GM12892 (cell line): ENCODE measurements at regions not wholly inside any gene's neighbourhood (a gene's known extent, or its start where the extent isn't known, plus 50 kb on each side); places are given as distances from the start of the nearest gene placed in this dataset.

Experiments used
- DNase-seq: peaks from one replicate; pipeline ENCODE4 v3.0.0; 2011; ENCODE audit not compliant: insufficient read length
- FAIRE-seq: peaks from 2 replicates; lab custom pipeline; 2011; peaks lifted over from hg19 to GRCh38; lab: Jason Lieb, UNC
- POLR2A ChIP-seq: IDR thresholded peaks from 2 replicates; pipeline ENCODE4 v1.6.1; 2011; ENCODE audit warnings: low read depth, low read length, control low read depth
- POLR2AphosphoS5 ChIP-seq: IDR thresholded peaks from 2 replicates; pipeline ENCODE4 v1.6.1; 2011; ENCODE audit warnings: low read depth, low read length, control low read depth
- TAF1 ChIP-seq: IDR thresholded peaks from 2 replicates; pipeline ENCODE4 v1.6.1; 2011; ENCODE audit warnings: low read depth, mild to moderate bottlenecking, control low read depth, low read length, borderline replicate concordance

DNA sequence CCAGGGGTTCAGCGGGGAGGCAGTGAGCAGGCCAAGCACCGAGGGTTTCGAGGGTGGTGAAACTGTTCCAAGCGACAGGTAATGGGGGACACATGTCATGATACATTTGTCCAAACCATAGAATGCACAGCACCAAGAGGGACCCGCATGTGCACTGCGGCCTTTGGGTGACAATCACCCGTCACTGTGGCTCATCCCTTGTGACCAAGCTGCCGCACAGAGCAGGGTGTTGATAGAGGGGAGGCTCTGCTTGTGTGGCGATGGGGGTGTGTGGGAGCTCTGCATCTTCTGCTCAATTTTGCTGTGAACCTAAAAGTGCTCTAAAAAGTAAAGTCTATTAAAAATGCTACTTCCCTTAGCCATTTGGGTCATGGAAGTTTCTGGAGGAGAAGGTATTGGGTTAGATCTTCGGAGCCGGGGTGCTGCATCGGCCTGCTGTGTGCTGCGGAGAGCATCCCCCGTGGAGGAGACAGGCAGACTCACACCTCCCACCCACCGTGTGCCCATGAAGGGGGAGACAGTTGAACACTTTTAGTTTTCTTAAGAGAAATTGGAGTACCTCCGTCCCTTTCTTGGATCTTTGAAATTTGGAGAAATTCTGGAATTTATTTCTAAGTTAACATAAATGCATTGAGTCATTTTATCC is 280.4 kb upstream of the IRX2 start:
- no peak for DNase-seq
- FAIRE-seq: no peak
- TF ChIP-seq POLR2A (no peak), TAF1 (no peak), POLR2AphosphoS5 (no peak)

DNA sequence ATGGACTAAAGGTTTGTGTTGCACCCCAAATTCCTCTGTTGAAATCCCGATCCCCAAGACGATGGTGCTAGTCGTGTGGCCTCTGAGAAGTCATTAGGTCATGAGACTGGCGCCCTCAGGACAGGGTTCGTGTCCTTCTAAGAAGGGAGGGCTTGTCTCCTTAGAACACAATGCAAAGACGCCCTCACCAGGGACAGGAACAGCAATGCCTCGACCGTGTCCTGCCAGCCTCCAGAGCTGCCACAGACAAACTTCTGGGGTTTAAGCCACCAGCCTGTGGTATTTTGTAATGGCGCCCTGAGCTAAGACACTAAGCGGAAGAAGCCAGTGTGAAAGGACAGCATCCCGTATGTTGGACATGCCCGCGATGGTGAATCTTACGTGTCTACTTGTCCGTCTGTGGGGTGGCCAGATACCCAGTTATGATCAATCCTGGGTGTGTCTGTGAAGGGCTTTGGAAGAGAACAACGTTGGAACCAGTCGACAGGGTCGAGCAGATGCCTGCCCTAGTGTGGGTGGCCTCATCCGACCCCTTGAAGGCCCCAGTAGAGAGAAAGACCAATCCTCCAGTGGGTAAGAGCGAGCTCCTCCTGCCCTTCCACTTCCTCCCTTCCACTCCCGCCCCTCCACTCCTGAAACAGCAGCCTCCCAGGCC is 279.2 kb upstream of the IRX2 start:
- TF ChIP-seq TAF1 (no peak), POLR2AphosphoS5 (no peak), POLR2A (no peak)
- no peak for FAIRE-seq
- DNase-seq: no peak

DNA sequence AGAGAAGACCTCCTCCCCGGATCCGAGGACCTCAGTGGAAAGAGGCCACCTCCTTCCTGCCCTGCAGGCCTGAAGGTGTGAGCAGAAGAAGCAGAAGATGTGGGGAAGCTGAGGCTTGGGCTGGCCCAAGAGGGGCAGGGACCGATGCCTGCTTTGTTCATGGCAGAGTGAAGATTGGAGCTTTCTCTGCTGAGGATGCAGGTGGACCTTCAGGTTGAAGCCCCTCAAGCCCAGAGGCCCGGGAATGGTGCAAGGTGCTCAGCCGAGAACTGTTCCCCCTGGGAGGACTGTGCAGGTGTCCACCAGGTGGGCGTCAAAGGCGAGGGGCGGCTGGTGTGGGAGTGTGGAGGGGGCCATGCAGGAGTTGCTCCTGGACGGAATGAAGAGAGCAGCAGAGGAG is 277.9 kb upstream of the IRX2 start:
- FAIRE-seq: no peak
- TF ChIP-seq POLR2A: no peak
- no peak for TF ChIP-seq POLR2AphosphoS5
- no peak for TF ChIP-seq TAF1

DNA sequence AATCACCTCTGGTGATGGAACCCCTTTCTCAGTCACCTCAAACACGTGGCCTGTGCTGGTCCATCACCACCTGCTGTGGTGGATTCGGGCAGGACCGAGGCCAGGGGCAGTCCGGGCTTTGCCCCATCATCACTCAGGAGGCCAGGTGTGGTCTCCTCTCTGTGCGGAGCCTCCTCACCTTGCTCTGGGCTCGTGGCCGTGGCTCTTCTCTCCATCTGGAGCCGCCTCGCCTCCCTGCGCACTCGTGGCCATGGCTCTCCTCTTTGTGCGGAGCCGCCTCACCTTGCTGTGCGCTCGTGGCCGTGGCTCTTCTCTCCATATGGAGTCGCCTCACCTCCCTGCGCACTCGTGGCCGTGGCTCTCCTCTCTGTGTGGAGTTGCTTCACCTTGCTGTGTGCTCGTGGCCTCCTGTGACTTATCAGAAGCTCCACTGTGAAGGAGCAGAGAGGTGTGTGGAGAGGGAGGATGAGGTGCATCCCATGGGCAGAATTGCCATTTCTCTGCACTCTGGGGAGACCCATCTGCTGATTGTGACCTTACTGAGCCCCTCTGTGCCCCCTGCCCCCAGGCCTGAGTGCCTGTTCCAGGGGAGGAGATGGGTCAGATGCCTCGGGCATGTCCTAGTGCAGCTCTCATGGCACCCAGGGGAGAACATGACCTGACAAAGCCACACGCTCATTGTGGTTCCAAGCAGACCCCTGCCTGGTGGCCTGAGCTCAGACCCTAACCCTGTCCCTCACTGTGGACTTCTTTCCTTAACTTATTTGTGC is 276.6 kb upstream of the IRX2 start:
- DNase-seq (no peak), FAIRE-seq (no peak)
- TF ChIP-seq POLR2AphosphoS5: no peak
- no peak for TF ChIP-seq POLR2A
- no peak for TF ChIP-seq TAF1

More for the DNA sequence above, 277.9 kb upstream of the IRX2 start:
- no peak for DNase-seq

DNA sequence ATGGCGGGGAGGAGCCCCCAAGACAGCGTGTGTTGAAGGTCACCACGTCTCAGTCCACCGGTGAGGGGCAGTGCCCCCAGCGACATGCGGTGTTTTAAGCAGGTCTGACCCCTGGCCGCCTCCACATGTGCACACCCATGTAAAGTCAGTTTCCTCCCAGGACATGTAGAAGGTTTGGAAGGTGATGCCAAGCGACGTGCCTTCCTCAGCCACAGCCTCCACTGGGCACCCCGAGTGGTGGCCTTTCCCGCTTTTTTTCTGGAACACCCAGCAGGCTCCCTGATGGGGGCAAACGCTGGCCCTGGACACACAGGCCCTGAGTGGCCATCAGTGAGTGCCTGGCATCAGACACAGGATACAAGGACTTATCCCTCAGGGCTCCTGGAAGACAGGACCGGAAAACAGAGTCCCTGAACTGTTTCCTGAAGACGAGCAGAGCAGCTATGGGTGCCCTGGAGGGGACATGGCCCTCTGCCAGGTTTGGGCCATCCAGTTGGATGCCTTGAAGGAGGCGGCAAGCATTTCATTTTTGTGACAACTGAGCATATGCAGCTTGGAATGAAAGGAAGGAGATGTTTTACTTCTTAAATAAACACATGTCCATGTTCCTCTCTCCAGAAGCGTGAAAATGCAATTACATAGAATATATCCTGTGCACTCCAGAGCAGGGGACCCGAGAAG is 275.8 kb upstream of the IRX2 start:
- DNase-seq: no peak
- no peak for TF ChIP-seq POLR2AphosphoS5
- no peak for TF ChIP-seq POLR2A
- TF ChIP-seq TAF1: no peak
- FAIRE-seq: no peak

DNA sequence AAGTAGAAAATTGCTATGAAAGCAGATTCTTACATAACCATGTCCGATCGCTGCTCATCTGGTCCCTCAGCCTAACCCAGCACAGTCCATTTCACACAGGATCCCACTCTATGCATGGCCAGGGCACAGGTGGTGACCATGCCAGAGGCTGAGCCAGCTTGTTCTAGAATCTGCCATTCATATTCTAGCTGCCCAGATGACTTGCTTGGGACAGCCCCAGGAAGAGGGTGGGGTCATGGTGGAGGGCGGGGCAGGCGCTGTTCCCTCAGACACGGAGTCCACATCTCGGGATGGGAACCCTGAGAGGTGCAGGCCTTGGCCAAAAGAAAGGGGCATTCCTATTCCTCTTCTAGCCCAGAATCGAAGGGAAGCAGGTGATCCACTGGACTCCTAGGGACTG is 275.2 kb upstream of the IRX2 start:
- no peak for FAIRE-seq
- TF ChIP-seq POLR2AphosphoS5 (no peak), TAF1 (no peak), POLR2A (no peak)
- no peak for DNase-seq

DNA sequence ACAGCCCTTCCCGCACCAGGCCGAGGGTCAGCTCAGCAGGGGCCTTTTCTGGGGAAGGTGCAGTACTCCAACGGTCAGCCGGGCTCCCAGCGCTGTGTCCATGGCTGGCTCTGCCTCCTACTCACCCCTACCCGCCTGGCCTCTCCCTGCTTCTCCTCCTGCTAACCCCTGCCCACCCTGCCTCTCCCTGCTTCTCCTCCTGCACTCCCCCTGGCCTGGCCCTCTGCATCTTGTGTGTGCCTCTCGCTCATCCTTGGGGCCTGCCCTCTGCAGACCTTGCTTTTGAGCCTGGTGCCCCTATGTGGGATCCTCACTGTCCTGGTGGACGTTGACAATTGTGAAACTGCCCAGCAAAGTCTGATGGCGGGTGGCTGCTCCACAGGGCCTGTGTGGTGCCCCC is 274.6 kb upstream of the IRX2 start:
- no peak for FAIRE-seq
- no peak for DNase-seq
- no peak for TF ChIP-seq TAF1
- TF ChIP-seq POLR2AphosphoS5: no peak
- TF ChIP-seq POLR2A: no peak

DNA sequence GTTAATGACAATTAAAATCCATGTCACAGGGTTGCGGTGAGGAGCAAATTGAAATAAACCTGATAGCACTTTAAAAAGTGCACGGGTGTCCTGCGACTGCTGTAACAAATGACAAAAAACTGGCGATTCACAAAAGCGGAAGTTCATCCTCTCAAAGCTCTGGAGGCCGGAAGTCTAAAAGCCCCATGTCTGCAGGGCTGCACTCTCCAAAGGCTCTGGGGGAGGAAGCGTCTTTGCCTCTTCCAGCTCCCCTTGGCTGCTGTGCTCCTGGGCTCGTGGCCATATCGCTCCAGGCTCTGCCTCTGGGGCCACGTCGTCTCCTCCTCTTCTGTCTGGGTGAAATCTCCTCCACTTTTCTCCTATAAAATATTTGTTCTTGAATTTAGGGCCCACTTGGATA is 273.9 kb upstream of the IRX2 start:
- DNase-seq: no peak
- FAIRE-seq: no peak
- TF ChIP-seq POLR2A: no peak
- TF ChIP-seq POLR2AphosphoS5: no peak

DNA sequence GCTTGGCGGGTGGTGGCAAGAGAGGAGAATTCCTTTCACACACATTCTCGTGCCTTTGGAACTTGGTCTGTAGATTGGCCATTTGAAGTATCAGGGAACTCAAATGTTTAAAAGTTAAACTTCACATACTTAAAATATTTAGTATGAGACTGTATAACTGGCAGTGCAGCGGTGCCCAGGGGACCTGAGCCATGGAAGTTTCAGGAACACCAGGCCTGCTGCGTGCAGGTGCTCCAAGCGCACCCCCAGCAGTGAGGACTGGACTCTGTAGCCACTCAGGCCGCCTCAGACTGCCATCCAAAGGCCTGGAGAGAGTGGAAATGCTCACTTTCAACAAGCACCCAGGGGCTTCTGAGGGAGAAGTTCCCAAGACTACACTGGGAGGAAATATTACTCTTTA is 273.5 kb upstream of the IRX2 start:
- FAIRE-seq: no peak
- TF ChIP-seq POLR2AphosphoS5 (no peak), TAF1 (no peak), POLR2A (no peak)
- DNase-seq: no peak

DNA sequence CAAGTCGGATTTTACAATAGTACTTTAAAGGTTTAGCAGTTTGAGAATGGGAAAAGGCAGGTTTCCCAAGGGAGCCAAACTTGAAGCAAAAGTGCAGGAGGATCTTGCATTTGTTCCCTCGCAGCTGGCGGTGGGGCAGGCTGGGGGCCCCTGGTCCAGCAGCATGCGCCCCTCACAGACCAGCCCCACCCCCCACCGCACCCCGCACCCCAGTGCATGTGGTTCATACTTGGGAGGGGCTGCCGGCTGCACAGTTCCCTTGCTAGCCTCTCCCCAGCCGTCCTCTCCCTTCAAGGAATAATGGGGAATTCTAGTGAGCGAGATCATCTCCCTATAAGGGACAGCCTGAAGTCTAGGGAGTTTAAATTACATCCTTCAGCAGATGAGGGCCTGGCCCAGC is 273.1 kb upstream of the IRX2 start:
- TF ChIP-seq POLR2A: no peak
- no peak for TF ChIP-seq TAF1
- no peak for FAIRE-seq
- no peak for DNase-seq

DNA sequence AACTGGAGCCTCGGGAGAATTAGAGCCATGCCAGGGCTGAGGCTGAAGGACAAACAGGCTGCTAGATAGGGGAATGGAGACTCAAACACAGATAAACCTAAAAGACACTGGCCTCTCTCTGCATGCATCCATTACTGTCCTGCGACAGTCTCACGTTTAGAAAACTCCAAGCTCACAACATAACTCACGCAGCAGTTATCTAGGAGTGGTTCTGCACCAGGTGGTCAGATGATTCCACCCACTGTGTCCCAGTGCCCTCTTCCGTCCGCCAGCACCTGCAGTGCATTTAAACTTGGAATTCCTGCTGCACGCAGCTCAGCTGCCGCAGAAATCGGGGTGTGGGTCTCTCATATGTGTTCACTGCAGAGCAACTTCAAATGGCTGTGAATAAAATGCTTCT is 272.6 kb upstream of the IRX2 start:
- DNase-seq: no peak

DNA sequence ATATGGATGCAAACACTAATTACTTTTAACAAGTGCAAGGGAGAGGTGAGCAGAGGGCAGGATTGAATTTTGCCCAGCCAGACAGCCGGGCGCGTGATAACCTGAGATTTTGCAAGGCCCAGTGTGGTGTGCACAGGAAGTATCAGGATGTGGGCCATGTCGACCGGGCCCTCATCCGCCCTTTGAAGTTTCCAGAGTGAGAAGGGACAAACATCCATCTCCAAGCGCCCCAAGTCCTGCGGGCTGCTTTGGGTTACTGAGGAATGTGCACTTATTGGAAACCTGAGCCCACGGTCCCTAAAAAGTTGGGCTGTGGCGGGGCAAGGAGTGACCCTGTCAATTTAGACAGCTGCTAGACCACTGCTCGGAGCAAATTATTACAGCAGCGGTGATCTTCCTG is 272.2 kb upstream of the IRX2 start:
- FAIRE-seq (no peak), DNase-seq (no peak)
- no peak for TF ChIP-seq POLR2A
- TF ChIP-seq TAF1: no peak
- TF ChIP-seq POLR2AphosphoS5: no peak

More for the DNA sequence above, 272.6 kb upstream of the IRX2 start:
- TF ChIP-seq TAF1 (no peak), POLR2A (no peak), POLR2AphosphoS5 (no peak)
- FAIRE-seq: no peak
